Nephron (organoid): ENCODE measurements at regions not wholly inside any gene's neighbourhood (a gene's known extent, or its start where the extent isn't known, plus 50 kb on each side); places are given as distances from the start of the nearest gene placed in this dataset.
"Not testable (repeated sequence)": the region's sequence is repeated elsewhere in the genome, so short reads cannot be mapped to it uniquely, and the experiment has no call there.

ENCODE experiments used
- H3K27ac Mint-ChIP-seq, 3 experiments: 2 replicates each; pipeline ENCODE4 v1.8.0; 2020; ENCODE audit warnings: mixed read lengths in 3 of 3, mild to moderate bottlenecking in 2 of 3, moderate library complexity in 1 of 3
- H3K27me3 Mint-ChIP-seq: 2 replicates; pipeline ENCODE4 v1.8.0; 2021; ENCODE audit warnings: low read depth, mild to moderate bottlenecking, moderate library complexity, mixed read lengths
- H3K36me3 Mint-ChIP-seq: 2 replicates; pipeline ENCODE4 v1.8.0; 2020; ENCODE audit warnings: low read depth, mixed read lengths
- H3K4me1 Mint-ChIP-seq: 2 replicates; pipeline ENCODE4 v1.8.0; 2020; ENCODE audit warnings: mixed read lengths
- H3K4me3 Mint-ChIP-seq, 3 experiments: 2 replicates each; pipeline ENCODE4 v1.8.0; 2020; ENCODE audit warnings: mild to moderate bottlenecking in 3 of 3, mixed read lengths in 3 of 3, moderate library complexity in 2 of 3
- H3K9me3 Mint-ChIP-seq: 2 replicates; pipeline ENCODE4 v1.8.0; 2020; ENCODE audit warnings: mixed read lengths
- TF ChIP-seq, protein P1 (sequence below), 3 experiments: fragments of 200-600 bp; sonication (generic); IDR thresholded peaks; one replicate each; pipeline ENCODE4 v1.5.0; 2021; ENCODE audit warnings: antibody characterized with exemption in 3 of 3; ENCODE audit not compliant: unreplicated experiment in 3 of 3

DNA sequence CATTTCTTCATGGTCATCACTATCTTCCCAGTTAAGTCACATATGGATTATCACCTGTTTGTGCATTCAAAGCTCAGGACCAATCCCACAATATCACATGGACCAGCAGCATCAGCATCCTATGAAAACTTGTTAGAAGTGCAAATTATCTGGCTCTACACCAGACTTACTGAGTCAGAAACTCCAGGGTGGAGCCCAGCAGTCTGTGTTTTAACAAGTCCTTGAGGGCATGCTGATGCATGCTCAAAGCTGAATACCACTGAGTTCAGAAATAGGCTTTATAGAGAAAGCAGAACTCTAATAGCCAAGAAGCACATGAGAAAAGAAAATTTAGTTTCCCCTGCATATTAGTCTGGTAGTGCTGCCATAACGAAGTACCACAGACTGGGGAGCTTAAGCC, 62.4 kb upstream of the GABRQ start:
- Mint-ChIP-seq H3K27me3 (no peaks in the 10 kb centered on the region), H3K4me3 (no peak overlapping the region), H3K9me3 (peaks cover 17% of the 10 kb centered on the region), H3K4me1 (peaks cover 5% of the 10 kb centered on the region), H3K36me3 (no peaks in the 10 kb centered on the region), H3K27ac (no peak overlapping the region)
- TF ChIP-seq, protein P1, sequence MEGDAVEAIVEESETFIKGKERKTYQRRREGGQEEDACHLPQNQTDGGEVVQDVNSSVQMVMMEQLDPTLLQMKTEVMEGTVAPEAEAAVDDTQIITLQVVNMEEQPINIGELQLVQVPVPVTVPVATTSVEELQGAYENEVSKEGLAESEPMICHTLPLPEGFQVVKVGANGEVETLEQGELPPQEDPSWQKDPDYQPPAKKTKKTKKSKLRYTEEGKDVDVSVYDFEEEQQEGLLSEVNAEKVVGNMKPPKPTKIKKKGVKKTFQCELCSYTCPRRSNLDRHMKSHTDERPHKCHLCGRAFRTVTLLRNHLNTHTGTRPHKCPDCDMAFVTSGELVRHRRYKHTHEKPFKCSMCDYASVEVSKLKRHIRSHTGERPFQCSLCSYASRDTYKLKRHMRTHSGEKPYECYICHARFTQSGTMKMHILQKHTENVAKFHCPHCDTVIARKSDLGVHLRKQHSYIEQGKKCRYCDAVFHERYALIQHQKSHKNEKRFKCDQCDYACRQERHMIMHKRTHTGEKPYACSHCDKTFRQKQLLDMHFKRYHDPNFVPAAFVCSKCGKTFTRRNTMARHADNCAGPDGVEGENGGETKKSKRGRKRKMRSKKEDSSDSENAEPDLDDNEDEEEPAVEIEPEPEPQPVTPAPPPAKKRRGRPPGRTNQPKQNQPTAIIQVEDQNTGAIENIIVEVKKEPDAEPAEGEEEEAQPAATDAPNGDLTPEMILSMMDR (IDR thresholded peaks at IDR 0.05; ENCODE audit: unreplicated experiment in 3 of 3) = no peak

DNA sequence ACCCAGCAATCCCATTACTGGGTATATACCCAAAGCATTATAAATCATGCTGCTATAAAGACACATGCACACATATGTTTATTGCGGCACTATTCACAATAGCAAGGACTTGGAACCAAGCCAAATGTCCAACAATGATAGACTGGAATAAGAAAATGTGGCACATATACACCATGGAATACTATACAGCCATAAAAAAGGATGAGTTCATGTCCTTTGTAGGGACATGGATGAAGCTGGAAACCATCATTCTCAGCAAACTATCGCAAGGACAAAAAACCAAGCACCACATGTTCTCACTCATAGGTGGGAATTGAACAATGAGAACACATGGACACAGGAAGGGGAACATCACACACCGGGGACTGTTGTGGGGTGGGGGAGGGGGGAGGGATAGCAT, 50.2 kb upstream of the GABRQ start:
- H3K9me3 Mint-ChIP-seq = peaks cover 21% of the 10 kb centered on the region
- H3K27ac Mint-ChIP-seq, H3K36me3 Mint-ChIP-seq, H3K27me3 Mint-ChIP-seq, H3K4me1 Mint-ChIP-seq, H3K4me3 Mint-ChIP-seq: not testable (repeated sequence)
